Neural cell (in vitro differentiated cells): ENCODE measurements at regions not wholly inside any gene's neighbourhood (a gene's known extent, or its start where the extent isn't known, plus 50 kb on each side); places are given as distances from the start of the nearest gene placed in this dataset.

ENCODE experiments used
- H2AFZ ChIP-seq: fragments of 200-600, 300-800 bp; sonication (generic), shearing (Covaris generic); 2 replicates; pipeline ENCODE4 v1.6.0; 2014; ENCODE audit warnings: low read depth, mild to moderate bottlenecking, antibody characterized with exemption, low read length, moderate library complexity
- H3F3A ChIP-seq: fragments of 200-600 bp; shearing (Covaris generic); 2 replicates; pipeline ENCODE4 v1.6.1; 2016; ENCODE audit warnings: mild to moderate bottlenecking, moderate library complexity, mixed read lengths, antibody characterized with exemption, low read length; ENCODE audit not compliant: insufficient read depth, poor library complexity, severe bottlenecking
- H3K27ac ChIP-seq: fragments of 200-600, 300-800 bp; sonication (generic), shearing (Covaris generic); 2 replicates; pipeline ENCODE4 v1.5.1; 2014; ENCODE audit warnings: mild to moderate bottlenecking, low read length, moderate library complexity
- H3K27me3 ChIP-seq: fragments of 300-800, 200-600 bp; sonication (generic), shearing (Covaris generic); 2 replicates; pipeline ENCODE4 v1.6.0; 2014; ENCODE audit warnings: mild to moderate bottlenecking, low read depth, low read length, moderate library complexity; ENCODE audit not compliant: insufficient read depth
- H3K36me3 ChIP-seq: fragments of 300-800, 200-600 bp; sonication (generic), shearing (Covaris generic); 2 replicates; pipeline ENCODE4 v1.5.1; 2014; ENCODE audit warnings: mild to moderate bottlenecking, antibody characterized with exemption, low read length, moderate library complexity; ENCODE audit not compliant: insufficient read depth
- H3K4me2 ChIP-seq: fragments of 300-800, 200-600 bp; sonication (generic), shearing (Covaris generic); 2 replicates; pipeline ENCODE4 v1.6.0; 2014; ENCODE audit warnings: mild to moderate bottlenecking, low read length
- H3K4me3 ChIP-seq: fragments of 300-800, 200-600 bp; sonication (generic), shearing (Covaris generic); 2 replicates; pipeline ENCODE4 v1.5.1; 2014; ENCODE audit warnings: mild to moderate bottlenecking, low read length, moderate library complexity
- H3K79me2 ChIP-seq: fragments of 200-600 bp; shearing (Covaris generic); replicated peaks from 2 replicates; pipeline ENCODE4 v1.6.0; 2014; ENCODE audit warnings: mild to moderate bottlenecking, low read length, moderate library complexity; ENCODE audit not compliant: insufficient read depth
- H3K9ac ChIP-seq: fragments of 300-800, 200-600 bp; sonication (generic), shearing (Covaris generic); 2 replicates; pipeline ENCODE4 v1.6.1; 2016; ENCODE audit warnings: mild to moderate bottlenecking, low read length, mixed read lengths
- H3K9me2 ChIP-seq: fragments of 200-600 bp; shearing (Covaris generic); 2 replicates; pipeline ENCODE4 v1.6.1; 2016; ENCODE audit warnings: mild to moderate bottlenecking, low read length, mixed read lengths; ENCODE audit not compliant: insufficient read depth
- H3K9me3 ChIP-seq: fragments of 200-600, 300-800 bp; sonication (generic), shearing (Covaris generic); 2 replicates; pipeline ENCODE4 v1.6.1; 2016; ENCODE audit warnings: mild to moderate bottlenecking, mixed run types, low read length, moderate library complexity, mixed read lengths
- H4K20me1 ChIP-seq: fragments of 200-600 bp; shearing (Covaris generic); 2 replicates; pipeline ENCODE4 v1.6.1; 2016; ENCODE audit warnings: mild to moderate bottlenecking, mixed run types; ENCODE audit not compliant: insufficient read depth
- CTCF ChIP-seq: fragments of 450-650 bp; IDR thresholded peaks from 2 replicates; pipeline ENCODE4 v1.5.1; 2014; ENCODE audit warnings: antibody characterized with exemption, mild to moderate bottlenecking, moderate library complexity; ENCODE audit not compliant: poor library complexity, severe bottlenecking
- EP300 ChIP-seq: fragments of 450-650 bp; conservative IDR thresholded peaks from 2 replicates; pipeline ENCODE4 v1.6.1; 2014; ENCODE audit warnings: antibody characterized with exemption, mild to moderate bottlenecking, moderate library complexity; ENCODE audit not compliant: poor library complexity, severe bottlenecking
- EZH2 ChIP-seq: fragments of 200-600, 300-800 bp; shearing (Covaris generic), sonication (generic); IDR thresholded peaks from 2 replicates; pipeline ENCODE4 v1.6.1; 2014; ENCODE audit warnings: antibody characterized with exemption, low read length, borderline replicate concordance, mild to moderate bottlenecking; ENCODE audit not compliant: insufficient read depth, poor library complexity, severe bottlenecking
- MXI1 ChIP-seq: fragments of 450-650 bp; conservative IDR thresholded peaks from 2 replicates; pipeline ENCODE4 v1.6.1; 2014; ENCODE audit warnings: antibody characterized with exemption, mild to moderate bottlenecking; ENCODE audit not compliant: poor library complexity, severe bottlenecking
- POLR2AphosphoS5 ChIP-seq: IDR thresholded peaks from 2 replicates; pipeline ENCODE4 v1.6.1; 2012
- RAD21 ChIP-seq: fragments of 450-650 bp; conservative IDR thresholded peaks from 2 replicates; pipeline ENCODE4 v1.6.1; 2014; ENCODE audit warnings: antibody characterized with exemption, mild to moderate bottlenecking, moderate library complexity
- REST ChIP-seq: IDR thresholded peaks from 2 replicates; pipeline ENCODE4 v1.6.1; 2012; ENCODE audit warnings: borderline replicate concordance
- SMC3 ChIP-seq: fragments of 450-650 bp; conservative IDR thresholded peaks from 2 replicates; pipeline ENCODE4 v1.6.1; 2014; ENCODE audit warnings: antibody characterized with exemption, mild to moderate bottlenecking, moderate library complexity; ENCODE audit not compliant: poor library complexity
- TAF1 ChIP-seq: IDR thresholded peaks from 2 replicates; pipeline ENCODE4 v1.6.1; 2012; ENCODE audit warnings: low read depth

- Histone ChIP-seq H3K27ac (peak overlapping the region; percentile 77), H4K20me1 (no peaks in the 10 kb centered on the region), H3F3A (peaks cover 2% of the 10 kb centered on the region), H3K9me2 (no peaks in the 10 kb centered on the region), H3K4me3 (no peak overlapping the region), H3K27me3 (no peaks in the 10 kb centered on the region), H2AFZ (no peak overlapping the region), H3K79me2 (no peaks in the 10 kb centered on the region), H3K9me3 (no peaks in the 10 kb centered on the region), H3K9ac (peak overlapping the region; percentile 31), H3K4me2 (no peak overlapping the region), H3K36me3 (no peaks in the 10 kb centered on the region)
- TF ChIP-seq POLR2AphosphoS5 (peak; percentile 85), TAF1 (peak; percentile 46), EP300 (peak; percentile 81), REST (peak; percentile 78), MXI1 (no peak)
These were observed 78.4 kb upstream of the MED9 start for GRCh38 chr17:17398188-17398942.

- H2AFZ ChIP-seq: no peak overlapping the region
- H3K27ac ChIP-seq: peak overlapping the region; percentile 77
- H3K4me3 ChIP-seq: no peak overlapping the region
- H3K9me3 ChIP-seq: no peaks in the 10 kb centered on the region
- H3K36me3 ChIP-seq: no peaks in the 10 kb centered on the region
- no peaks in the 10 kb centered on the region for H3K27me3 ChIP-seq
- no peaks in the 10 kb centered on the region for H4K20me1 ChIP-seq
- no peak for TF ChIP-seq EZH2
- no peak for TF ChIP-seq TAF1
- no peak for TF ChIP-seq EP300
- TF ChIP-seq POLR2AphosphoS5: no peak
- TF ChIP-seq MXI1: no peak
- TF ChIP-seq SMC3: no peak
- no peak for TF ChIP-seq RAD21
- TF ChIP-seq CTCF: no peak
- TF ChIP-seq REST: no peak
- no peaks in the 10 kb centered on the region for H3K9me2 ChIP-seq
- peaks cover 2% of the 10 kb centered on the region for H3F3A ChIP-seq
- H3K4me2 ChIP-seq: no peak overlapping the region
- H3K79me2 ChIP-seq: no peaks in the 10 kb centered on the region
- peak overlapping the region; percentile 31 for H3K9ac ChIP-seq
These were observed 77.6 kb upstream of the MED9 start for GRCh38 chr17:17398943-17399926.
